Dedifferentiated amniotic fluid mesenchymal stem cell (primary cell): ENCODE measurements at regions not wholly inside any gene's neighbourhood (a gene's known extent, or its start where the extent isn't known, plus 50 kb on each side); places are given as distances from the start of the nearest gene placed in this dataset.
A peak's percentile ranks its signal among the peaks of the same experiment; 100 is the strongest.
"Not testable (repeated sequence)": the region's sequence is repeated elsewhere in the genome, so short reads cannot be mapped to it uniquely, and the experiment has no call there.

Source experiments
- DNase-seq: peaks from one replicate; pipeline ENCODE4 v3.0.0-alpha.2; 2016; ENCODE audit errors: extremely low spot score

DNA sequence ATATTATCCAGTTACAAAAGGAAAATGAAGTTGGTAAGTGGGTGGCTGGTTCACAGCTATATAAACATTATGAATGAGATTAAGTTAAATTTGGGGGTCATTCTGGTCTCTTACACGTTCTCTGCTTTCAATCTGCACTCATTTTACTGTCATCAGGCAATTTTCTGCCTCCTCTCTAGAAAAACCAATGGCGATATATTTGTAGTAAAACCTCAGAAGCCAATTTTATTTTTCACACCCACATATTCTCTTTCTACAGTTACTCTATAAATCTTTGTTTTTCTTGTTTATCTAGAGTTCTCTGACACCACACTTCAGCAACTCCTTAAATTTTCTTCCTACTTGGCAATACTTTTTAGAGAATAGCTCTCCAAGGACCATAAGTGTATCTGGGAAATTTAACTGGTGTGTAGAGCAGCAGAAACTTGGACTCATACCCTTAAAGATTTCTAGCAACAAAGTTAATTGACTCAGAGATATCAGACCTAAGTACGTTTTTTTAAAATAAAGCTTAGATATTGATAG is 926.9 kb downstream of the TMTC2 start:
- DNase-seq: no peak

DNA sequence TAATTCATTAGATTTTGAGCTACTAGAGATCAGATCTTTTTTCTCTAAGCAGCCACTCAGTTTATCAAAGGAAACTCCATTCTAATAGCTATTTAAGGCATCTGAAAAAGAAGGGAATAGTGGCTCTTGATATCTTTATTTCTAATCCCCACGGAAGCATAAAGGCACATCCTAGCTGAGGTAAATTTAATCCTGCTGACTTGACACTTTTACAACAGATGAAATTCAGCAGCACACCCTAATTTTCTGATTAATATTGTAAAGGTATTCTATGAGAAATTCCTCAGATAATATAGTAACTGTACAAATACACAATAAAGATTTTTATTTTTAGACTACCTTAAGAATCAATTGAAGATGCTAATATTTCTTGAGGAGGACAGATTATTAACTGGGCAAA is 916.4 kb downstream of the TMTC2 start:
- DNase-seq: no peak

DNA sequence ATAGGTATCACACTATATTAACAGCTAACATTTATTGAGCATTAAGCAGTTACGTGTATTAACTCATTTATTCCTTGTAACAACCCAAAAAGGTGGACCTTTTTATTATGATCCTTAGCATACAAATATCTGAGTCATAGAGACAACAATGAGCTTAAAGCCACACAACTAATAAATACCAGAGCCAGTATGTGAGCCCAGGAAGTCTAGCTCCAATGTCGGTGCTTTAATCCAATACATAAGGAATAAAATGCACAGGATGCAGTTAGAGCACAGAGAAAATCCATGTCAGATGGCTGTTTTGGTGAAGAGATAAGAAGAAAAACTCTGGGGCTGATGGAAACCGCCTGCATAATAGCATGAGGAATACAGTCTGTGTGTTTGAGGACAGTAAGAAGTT is 888.6 kb downstream of the TMTC2 start:
- DNase-seq: no peak

DNA sequence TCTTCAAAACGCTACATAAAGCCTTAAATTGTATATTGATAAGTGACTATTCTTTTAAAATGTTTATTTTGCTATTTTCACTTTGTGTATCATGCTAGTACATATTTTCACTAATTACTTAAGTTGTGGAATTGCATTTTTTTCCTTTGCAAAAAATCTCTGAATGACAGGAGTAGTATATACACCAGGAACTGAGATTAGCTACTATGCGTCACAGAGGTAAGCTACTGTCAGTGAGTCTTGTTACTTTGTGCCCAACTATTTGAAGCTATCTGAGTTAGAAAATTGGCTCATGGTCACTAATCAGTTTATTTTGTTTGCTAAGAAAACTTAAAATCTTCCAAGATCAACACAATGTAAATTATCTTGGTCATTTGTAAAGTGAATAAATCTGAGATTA is 887.4 kb downstream of the TMTC2 start:
- no peak for DNase-seq

DNA sequence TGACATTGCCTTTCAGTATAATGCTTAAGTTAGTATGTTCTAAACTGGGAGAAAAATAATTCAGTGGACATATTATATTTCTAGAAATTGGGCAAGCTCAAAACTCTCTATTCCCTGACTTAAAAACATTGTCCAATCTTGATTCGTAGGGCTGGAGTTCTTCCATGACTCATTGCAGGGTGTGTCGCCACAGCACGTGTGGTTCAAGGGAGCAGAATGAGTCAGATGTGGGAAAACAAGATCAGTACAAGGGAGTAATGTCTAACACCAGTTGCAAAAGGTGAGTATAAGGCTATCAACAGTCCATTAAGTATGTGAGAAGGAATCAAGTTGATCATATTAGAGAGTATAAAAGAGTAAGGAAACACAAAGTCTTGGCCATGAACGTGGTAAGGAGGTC is 887.0 kb downstream of the TMTC2 start:
- DNase-seq: peak; percentile 37

DNA sequence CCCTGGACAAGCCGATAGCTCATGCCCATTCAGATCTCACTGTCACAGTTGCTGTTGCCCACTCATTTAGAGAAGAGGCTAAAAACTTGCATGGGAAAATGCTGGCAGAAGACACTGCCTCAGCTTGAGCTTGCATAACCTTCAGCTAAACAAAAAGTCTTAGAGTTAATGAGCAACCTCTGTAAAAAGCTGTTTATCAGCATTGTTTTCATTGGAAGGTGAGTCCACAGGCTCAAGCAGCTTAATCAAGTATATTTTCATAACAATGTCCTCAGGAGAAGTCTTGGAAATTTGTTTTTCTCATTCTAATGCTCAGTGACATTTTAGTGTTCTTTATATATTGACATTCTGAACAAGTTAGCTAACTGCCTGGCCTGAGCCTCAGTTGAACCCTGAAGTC is 872.9 kb downstream of the TMTC2 start:
- no peak for DNase-seq

DNA sequence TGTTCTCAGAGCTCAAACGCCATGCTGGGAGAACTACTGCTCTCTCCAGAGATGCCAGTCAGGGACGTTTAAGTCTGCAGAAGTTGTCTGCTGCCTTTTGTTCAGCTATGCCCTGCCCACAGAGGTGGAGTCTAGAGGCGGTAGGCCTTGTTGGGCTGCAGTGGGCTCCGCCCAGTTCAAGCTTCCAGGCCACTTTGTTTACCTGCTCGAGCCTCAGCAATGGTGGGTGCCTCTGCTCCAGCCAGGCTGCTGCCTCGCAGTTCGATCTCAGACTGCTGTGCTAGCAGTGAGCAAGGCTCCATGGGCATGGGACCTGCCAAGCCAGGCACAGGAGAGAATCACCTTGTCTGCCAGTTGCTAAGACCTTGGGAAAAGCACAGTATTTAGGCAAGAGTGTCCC is 869.3 kb downstream of the TMTC2 start:
- DNase-seq: not testable (repeated sequence)

DNA sequence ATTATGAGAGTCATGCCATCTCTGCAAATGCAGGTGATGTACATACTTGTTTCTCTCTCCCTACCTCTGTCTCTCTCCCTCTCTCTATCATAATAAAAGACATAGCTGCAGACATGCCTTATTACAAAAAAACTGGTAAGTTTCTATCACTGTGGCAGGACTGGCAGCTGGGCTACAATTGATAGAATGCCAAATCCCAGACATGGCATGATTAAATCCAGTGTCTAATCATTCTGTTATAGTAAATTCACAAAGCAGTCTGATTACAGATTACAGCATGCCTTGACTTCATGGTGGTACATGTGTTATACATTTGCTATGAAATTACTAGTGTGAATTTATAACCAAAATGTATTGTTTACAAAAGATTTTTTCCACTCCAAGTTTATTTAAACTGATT is 854.7 kb downstream of the TMTC2 start:
- no peak for DNase-seq

DNA sequence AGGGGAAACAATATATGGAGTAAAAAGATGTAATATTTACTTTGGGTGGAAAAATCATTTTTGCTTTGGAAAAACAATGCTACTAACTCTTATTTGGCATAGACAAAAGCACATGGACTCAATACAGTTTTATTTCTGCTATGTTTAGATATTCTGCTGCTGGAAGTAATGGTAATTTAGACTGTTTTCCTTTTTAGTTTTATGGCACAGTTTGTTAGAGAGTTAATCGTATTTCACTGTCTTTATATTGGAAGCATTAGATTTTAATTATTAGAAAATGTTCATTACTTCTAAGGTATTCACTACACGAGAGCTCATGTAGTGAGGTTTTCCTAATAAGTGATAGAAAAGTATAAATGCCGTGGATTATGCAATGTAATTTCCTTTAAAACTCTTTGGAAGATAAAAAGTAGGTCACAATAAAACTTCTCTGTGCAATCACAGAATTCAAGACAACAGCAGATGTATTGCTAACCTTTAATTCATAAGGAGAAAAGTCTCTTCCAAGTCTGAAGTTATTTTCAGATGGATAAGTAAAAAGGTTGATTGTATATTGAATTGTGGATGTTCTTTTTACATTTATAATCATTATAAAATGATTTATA is 851.8 kb downstream of the TMTC2 start:
- DNase-seq: no peak

DNA sequence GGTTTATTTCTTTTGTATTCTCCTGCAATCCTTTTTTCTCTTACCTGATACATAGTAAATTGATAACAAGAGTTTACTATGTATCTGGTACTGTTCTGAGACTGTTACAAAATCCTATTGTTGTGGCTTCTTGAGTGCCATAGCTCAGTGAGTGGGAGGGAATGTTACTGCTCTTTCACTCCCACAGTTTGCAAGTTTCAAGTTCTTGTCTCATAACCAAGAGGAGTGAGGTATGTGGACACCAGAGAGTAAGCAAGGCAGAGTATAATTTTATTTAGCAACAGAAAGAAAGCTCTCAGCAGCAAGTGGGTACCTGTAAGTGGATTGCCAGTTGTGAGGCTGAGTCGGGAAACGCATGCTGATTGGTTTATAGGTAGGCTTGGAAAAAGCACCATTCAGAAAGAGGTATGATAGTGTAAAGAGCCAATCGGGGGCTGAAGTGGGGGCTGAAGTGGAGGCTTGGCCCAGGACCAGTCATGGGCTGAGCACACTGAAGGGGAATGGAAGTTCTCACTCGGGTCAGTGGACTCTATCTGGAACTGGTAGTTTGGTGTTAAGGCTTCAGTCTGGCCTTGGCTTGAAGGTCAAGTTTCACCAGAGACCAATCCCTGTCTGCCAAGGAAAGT is 850.8 kb downstream of the TMTC2 start:
- no peak for DNase-seq

DNA sequence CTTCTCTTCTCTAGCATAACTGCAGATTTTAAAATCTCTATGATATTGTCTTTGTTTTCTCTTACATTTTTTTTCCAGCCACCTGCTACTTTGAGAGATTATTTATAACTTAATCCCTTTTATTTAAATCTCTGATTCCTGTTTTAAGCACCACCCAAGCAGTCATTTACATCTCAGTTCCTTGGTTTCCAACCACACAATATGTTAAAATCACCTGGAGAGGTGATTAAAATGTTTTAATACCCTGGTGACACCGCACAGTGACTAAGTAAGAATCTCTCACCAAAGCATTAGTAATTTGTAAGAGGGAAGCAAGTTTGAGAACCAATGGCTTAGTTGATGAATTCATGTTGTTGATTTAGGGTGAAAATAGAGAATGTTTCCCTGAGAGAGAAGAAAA is 849.8 kb downstream of the TMTC2 start:
- no peak for DNase-seq

DNA sequence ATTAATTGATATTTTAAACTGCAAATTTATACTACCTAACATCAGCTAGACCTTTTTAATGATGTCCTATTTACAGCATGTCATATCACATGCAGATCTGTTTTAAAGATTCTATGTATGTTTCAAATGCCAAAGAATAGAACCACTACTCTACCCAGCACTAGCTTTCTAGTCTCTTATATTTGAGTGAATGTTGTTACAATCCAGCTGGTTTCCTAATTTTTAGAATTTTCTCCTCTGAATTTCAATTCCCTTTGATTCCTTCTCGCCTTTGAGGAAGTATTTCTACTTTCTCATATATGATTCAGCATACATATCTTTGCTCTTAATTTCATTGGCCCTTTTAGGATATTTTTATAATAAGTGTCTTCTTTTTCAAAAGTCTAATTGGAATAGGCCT is 841.9 kb downstream of the TMTC2 start:
- no peak for DNase-seq

DNA sequence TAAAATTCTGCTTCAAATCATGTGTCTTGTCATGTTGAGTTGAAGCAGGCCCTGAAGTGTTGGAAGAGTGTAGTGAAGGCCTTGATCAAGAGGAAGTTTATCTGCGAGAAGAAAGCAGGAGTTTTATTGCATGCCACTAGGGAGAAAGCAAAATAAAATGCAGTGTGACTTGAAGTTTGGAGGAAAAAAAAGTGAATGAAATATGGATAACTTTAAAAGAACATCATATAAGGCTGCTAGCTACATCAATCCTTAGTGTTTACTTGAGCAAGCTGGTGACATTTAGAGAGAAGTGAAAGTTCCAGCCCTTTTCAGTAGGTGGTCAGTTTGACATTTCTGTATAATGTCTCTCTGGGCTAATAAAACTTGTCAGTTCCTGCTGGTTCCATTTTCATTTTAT is 841.1 kb downstream of the TMTC2 start:
- no peak for DNase-seq

DNA sequence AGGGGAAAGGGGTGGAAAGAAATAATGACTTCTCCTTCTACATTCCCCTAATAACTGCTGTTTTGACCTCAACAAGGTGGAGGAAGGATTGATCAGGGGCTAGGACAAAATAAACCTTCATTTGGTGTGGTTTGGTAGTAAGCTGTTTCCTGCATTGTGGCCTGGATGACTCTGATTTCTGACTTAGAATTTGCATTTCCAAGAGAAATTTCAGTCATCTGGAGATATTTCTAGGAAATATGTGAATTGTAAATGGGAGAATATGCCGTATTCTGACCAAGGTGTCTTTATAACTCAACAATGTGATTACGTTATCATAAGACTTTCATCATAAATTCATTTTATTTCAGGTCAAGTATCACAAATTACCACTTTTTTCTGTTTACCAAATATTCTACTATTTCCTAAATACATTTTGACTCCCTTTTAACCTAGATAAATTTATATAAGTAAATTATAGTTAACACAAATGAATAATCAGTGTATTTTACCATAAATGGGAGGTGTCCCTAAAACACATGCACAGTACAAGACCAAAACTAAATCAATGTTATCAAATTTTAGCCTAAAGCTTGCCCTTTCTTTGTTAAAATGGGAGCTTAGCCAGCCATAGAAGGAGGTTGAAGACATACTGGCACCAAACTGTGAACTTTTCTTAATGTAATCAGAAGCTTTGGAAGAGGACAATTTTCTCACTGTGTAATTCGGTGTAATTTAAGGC is 828.8 kb downstream of the TMTC2 start:
- DNase-seq: no peak

DNA sequence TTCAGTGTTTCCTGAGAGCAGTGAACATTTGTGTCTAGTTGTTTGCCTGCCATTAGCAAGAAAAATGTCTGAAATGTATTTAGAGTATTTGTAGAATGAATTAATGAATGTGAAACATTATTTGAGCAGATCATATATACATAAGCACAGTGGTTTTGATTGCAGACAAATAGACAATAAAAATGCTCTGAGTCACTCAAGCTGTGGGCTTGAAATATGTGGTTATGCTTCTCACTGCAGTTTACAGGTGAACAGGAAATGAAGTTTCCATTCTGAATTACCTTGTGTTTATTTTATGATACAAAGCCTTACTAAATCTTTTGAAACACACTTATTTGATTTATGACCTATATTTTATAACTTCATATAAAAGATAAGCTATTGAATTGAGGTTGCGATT is 827.7 kb downstream of the TMTC2 start:
- no peak for DNase-seq

DNA sequence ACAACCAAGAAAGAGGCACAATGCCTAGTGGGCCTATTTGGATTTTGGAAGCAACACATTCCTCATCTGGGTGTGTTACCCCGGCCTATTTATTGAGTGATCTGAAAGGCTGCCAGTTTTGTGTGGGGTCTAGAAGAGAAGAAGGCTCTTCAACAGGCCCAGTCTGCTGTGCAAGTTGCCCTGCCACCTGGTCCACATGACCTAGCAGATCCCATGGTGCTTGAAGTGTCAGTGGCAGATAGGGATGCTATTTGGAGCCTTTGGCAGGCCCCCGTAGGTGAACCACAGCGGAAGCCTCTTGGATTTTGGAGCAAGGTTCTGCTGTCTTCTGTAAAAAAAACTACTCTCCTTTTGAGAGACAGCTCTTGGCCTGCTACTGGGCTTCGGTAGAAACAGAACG is 820.1 kb downstream of the TMTC2 start:
- DNase-seq: no peak

DNA sequence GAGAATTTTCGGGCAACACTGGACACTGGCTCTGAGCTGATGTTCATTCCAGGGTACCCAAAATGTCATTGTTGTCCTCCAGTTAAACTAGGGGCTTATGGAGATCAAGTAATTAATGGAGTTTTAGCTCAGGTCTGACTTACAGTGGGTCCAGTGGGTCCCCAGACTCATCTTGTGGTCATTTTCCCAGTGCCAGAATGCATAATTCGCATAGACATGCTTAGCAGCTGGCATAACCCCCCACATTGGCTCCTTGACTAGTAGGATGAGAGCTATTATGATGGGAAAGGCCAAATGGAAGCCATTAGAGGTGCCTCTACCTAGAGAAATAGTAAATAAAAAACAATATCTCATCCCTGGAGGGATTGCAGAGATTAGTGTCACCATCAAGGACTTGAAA is 818.9 kb downstream of the TMTC2 start:
- DNase-seq: no peak

DNA sequence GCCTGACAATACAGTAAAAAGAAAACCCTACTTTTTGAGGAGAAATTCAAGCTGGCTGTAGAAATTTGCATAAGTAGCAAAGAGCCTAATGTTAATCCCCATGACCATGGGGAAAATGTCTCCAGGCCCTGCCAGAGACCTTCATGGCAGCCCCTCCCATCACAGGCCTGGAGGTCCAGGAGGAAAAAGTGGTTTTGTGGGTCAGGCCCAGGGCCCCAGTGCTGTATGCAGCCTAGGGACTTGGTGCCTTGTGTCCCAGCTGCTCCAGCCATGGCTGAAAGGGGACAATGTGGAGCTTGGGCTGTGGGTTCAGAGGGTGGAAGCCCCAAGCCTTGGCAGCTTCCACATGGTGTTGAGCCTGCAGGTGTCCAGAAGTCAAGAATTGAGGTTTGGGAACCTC is 813.2 kb downstream of the TMTC2 start:
- not testable (repeated sequence) for DNase-seq

DNA sequence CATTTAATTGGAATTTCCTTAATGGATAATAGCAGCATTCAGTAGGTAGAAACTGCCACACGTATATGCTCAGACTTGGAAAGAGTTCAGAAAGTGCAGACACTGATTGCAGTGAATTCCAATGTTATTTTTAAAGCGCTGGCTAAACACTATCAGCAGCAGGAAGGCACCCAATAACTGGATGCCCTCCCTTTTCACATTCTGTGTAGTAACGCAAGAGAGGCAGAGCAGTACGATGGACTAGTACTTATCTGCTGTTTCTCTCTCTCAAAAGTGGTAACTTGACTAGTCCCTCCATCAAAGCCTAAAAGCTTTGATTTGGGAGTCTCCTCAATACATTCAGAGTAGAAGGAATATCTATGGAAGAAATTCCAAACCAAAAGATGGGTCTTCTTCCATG is 791.0 kb downstream of the TMTC2 start:
- no peak for DNase-seq

DNA sequence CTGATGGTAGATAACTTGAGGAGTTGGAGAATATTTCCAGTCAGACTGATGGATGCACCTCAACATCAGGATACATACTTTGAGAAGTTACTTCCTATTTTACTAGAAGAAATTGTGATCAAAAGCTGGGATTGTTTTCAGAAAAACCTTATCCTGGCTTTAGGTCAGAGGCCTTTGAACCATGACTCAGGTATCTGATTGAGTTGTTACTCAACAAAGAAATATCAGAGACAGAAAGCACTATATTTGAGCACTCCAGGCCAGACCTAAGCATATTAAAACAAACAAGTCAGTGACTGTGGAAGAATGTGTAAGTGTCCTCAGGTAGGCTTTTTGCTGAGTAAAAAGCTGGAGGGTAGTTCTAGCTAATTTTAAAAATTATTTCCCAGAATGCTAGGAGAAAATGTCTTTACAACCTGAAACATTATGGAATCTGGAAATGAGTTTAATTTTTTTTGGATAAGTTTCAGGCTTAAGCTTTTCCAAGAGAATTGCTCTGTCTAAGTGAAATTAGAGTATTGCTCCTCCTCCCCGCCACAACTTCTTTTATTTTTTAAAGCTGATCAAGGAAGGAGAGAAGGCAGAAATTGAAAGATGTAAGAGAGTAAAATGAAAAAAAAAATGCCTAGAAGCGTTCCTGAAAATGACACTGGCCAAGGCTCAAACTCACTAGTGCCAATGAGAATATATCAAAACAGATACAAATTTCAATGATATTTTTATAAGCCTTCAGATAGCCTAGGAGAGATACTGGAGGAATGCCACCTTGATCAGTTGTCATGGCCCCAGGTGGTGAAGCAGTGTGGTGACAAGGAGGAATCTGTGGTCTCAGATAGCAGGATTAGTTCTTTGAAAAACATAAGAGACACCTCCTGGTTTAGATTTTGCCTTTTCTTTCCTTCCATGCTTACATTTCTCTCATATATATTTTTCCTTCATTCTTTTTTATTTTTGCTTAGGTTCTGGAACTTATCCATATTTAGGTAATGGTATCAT is 790.3 kb downstream of the TMTC2 start:
- no peak for DNase-seq

DNA sequence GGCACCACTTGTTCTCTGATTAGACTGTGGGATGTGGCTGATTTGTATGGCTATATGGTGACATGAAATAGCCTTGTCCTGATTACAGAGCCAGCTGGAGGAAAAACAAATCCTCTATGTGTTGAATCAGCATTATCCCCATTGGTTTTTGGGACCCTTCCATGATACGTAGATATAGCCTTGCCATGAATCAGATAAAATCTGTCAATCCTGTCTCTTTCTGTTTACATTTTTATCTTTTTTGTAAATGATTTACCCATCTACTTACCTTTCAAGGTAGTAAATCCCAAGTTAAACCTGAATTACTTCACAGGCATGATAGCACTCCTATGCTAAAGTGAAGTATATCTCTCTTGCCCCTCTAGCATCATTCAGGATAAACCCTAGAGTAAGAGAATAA is 789.3 kb downstream of the TMTC2 start:
- no peak for DNase-seq

DNA sequence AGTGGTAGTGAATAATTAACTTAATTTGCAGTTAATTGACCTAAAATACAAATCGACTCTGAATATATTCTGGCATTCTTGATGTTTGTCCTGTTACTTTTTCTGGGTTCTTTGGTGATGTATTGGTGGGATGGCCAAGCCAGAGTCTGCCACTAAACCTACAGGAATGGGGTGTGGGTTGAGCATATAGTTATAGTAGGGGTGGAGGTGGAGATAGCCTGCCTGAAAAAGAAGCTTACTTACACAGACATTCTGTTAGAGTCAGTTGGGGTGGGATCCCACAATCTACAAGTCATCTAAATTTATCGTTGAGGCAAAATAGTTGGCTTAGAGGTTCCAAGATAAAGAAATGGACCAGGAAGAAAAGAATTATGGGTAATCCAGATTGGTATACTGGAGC is 787.7 kb downstream of the TMTC2 start:
- no peak for DNase-seq
